IMR-90 (cell line): ENCODE measurements at regions not wholly inside any gene's neighbourhood (a gene's known extent, or its start where the extent isn't known, plus 50 kb on each side); places are given as distances from the start of the nearest gene placed in this dataset.

Experiments used
- ATAC-seq: fragments of 200-7000 bp; cut with Tn5 transposase; 2 replicates; pipeline ENCODE4 v1.9.1; 2020; ENCODE audit warnings: low read depth, mild to moderate bottlenecking, moderate library complexity
- BruUV-seq: library from RNA; stranded (reverse); fragments of 400-500 nt; replicated peaks from 2 replicates; lab custom pipeline; 2021; lab: Mats Ljungman, UMichigan
- CTCF ChIA-PET: fragments of 300-600 bp; formaldehyde crosslinking; extraction: SDS; loops from one replicate; lab custom pipeline; 2021; ENCODE audit warnings: antibody characterized with exemption; lab: Yijun Ruan, JAX
- POLR2A ChIA-PET: fragments of 300-600 bp; sonication (Branson Sonifier 250); formaldehyde crosslinking; loops from one replicate; lab custom pipeline; 2022; ENCODE audit warnings: antibody characterized with exemption; ENCODE audit not compliant: unreplicated experiment; lab: Charles Lee
- DNase-seq: peaks from one replicate; pipeline ENCODE4 v3.0.0; 2013
- H2AFZ ChIP-seq: replicated peaks from 2 replicates; pipeline ENCODE3; 2013; ENCODE audit warnings: low read length, mild to moderate bottlenecking; ENCODE audit not compliant: poor library complexity
- H2AK5ac ChIP-seq: 2 replicates; pipeline ENCODE4 v1.6.1; 2013; ENCODE audit warnings: low read depth, low read length, inconsistent platforms
- H2AK9ac ChIP-seq: replicated peaks from 2 replicates; pipeline ENCODE3; 2013; ENCODE audit warnings: mild to moderate bottlenecking, low read depth, low read length, moderate library complexity; ENCODE audit not compliant: poor library complexity
- H2BK120ac ChIP-seq: 2 replicates; pipeline ENCODE4 v1.6.1; 2013; ENCODE audit warnings: low read depth, low read length, inconsistent platforms
- H2BK15ac ChIP-seq: 3 replicates; pipeline ENCODE4 v1.6.1; 2013; ENCODE audit warnings: low read depth, low read length, inconsistent platforms
- H2BK20ac ChIP-seq: 2 replicates; pipeline ENCODE4 v1.6.1; 2013; ENCODE audit warnings: low read depth, mild to moderate bottlenecking, inconsistent platforms, low read length, moderate library complexity
- H2BK5ac ChIP-seq: 2 replicates; pipeline ENCODE4 v1.6.1; 2013; ENCODE audit warnings: mild to moderate bottlenecking, low read depth, low read length, inconsistent platforms; ENCODE audit not compliant: poor library complexity, severe bottlenecking
- H3K14ac ChIP-seq: replicated peaks from 2 replicates; pipeline ENCODE4 v1.6.1; 2013; ENCODE audit warnings: low read depth, low read length, inconsistent platforms
- H3K18ac ChIP-seq: 2 replicates; pipeline ENCODE4 v1.6.1; 2013; ENCODE audit warnings: low read depth, low read length, control low read depth
- H3K23ac ChIP-seq: 2 replicates; pipeline ENCODE4 v1.6.1; 2013; ENCODE audit warnings: low read depth, low read length, inconsistent platforms
- H3K27ac ChIP-seq: 2 replicates; pipeline ENCODE4 v1.5.1; 2013; ENCODE audit warnings: mild to moderate bottlenecking, control low read depth, low read length; ENCODE audit not compliant: insufficient read depth
- H3K27me3 ChIP-seq: 2 replicates; pipeline ENCODE4 v1.6.1; 2013; ENCODE audit warnings: low read length; ENCODE audit not compliant: control insufficient read depth, insufficient read depth
- H3K36me3 ChIP-seq: 2 replicates; pipeline ENCODE4 v1.6.1; 2013; ENCODE audit warnings: low read length, mixed read lengths; ENCODE audit not compliant: control insufficient read depth, insufficient read depth
- H3K4ac ChIP-seq: 2 replicates; pipeline ENCODE4 v1.6.1; 2013; ENCODE audit warnings: low read depth, low read length, inconsistent platforms
- H3K4me1 ChIP-seq: 2 replicates; pipeline ENCODE4 v1.6.1; 2013; ENCODE audit warnings: low read length, mixed read lengths; ENCODE audit not compliant: control insufficient read depth, insufficient read depth
- H3K4me2 ChIP-seq: 2 replicates; pipeline ENCODE4 v1.6.1; 2013; ENCODE audit warnings: low read depth, mild to moderate bottlenecking, control low read depth, low read length, moderate library complexity
- H3K4me3 ChIP-seq: 2 replicates; pipeline ENCODE4 v1.5.1; 2013; ENCODE audit warnings: low read depth, mild to moderate bottlenecking, control low read depth, low read length, moderate library complexity; ENCODE audit not compliant: insufficient read depth
- H3K56ac ChIP-seq: 2 replicates; pipeline ENCODE4 v1.6.1; 2013; ENCODE audit warnings: low read length, inconsistent platforms; ENCODE audit not compliant: insufficient read depth; ENCODE audit errors: extremely low read depth
- H3K79me1 ChIP-seq, 2 experiments: 2 replicates each; pipeline ENCODE4 v1.6.1; 2013; ENCODE audit warnings: low read length in 2 of 2, inconsistent platforms in 1 of 2, low read depth in 1 of 2
- H3K9ac ChIP-seq: 2 replicates; pipeline ENCODE4 v1.6.1; 2013; ENCODE audit warnings: low read depth, low read length, control low read depth
- H3K9me1 ChIP-seq: 2 replicates; pipeline ENCODE4 v1.6.1; 2013; ENCODE audit warnings: low read length, inconsistent platforms; ENCODE audit not compliant: insufficient read depth
- H3K9me3 ChIP-seq: 2 replicates; pipeline ENCODE4 v1.6.1; 2013; ENCODE audit warnings: low read length; ENCODE audit not compliant: control insufficient read depth, insufficient read depth
- H4K20me1 ChIP-seq: 2 replicates; pipeline ENCODE4 v1.6.1; 2013; ENCODE audit warnings: low read length, inconsistent platforms; ENCODE audit not compliant: insufficient read depth
- H4K5ac ChIP-seq: 2 replicates; pipeline ENCODE4 v1.6.1; 2013; ENCODE audit warnings: mild to moderate bottlenecking, low read depth, low read length, control low read depth
- H4K8ac ChIP-seq, 2 experiments: 2 replicates each; pipeline ENCODE4 v1.6.1; 2013; ENCODE audit warnings: low read depth in 2 of 2, low read length in 2 of 2, control low read depth in 1 of 2, inconsistent platforms in 1 of 2
- H4K91ac ChIP-seq: 2 replicates; pipeline ENCODE4 v1.6.1; 2013; ENCODE audit warnings: low read depth, low read length, inconsistent platforms; ENCODE audit not compliant: insufficient read depth
- BHLHE40 ChIP-seq: fragments of 150-350 bp; IDR thresholded peaks from 2 replicates; pipeline ENCODE4 v1.6.1; 2016; ENCODE audit warnings: mild to moderate bottlenecking, low read depth, low read length
- CEBPB ChIP-seq: IDR thresholded peaks from 2 replicates; pipeline ENCODE4 v1.6.1; 2012; ENCODE audit warnings: low read depth, low read length, improper control_type of control experiment
- CHD1 ChIP-seq: IDR thresholded peaks from 2 replicates; pipeline ENCODE4 v1.6.1; 2012; ENCODE audit warnings: low read depth, low read length, improper control_type of control experiment
- ELK1 ChIP-seq: fragments of 150-350 bp; IDR thresholded peaks from 2 replicates; pipeline ENCODE4 v1.6.1; 2016; ENCODE audit warnings: low read depth, mild to moderate bottlenecking, low read length, moderate library complexity, borderline replicate concordance
- FOS ChIP-seq: fragments of 150-350 bp; IDR thresholded peaks from 2 replicates; pipeline ENCODE4 v1.6.1; 2016; ENCODE audit warnings: low read depth, low read length
- MAFK ChIP-seq: IDR thresholded peaks from 2 replicates; pipeline ENCODE4 v1.6.1; 2012; ENCODE audit warnings: low read depth, low read length, improper control_type of control experiment
- MAZ ChIP-seq: IDR thresholded peaks from 2 replicates; pipeline ENCODE4 v1.6.1; 2012; ENCODE audit warnings: low read depth, mild to moderate bottlenecking, low read length, improper control_type of control experiment, moderate library complexity, borderline replicate concordance
- MXI1 ChIP-seq: IDR thresholded peaks from 2 replicates; pipeline ENCODE4 v1.6.1; 2012; ENCODE audit warnings: low read depth, mild to moderate bottlenecking, low read length, moderate library complexity, borderline replicate concordance
- NFE2L2 ChIP-seq: fragments of 150-350 bp; IDR thresholded peaks from 2 replicates; pipeline ENCODE4 v1.6.1; 2016; ENCODE audit warnings: low read depth, mild to moderate bottlenecking, low read length
- POLR2A ChIP-seq: IDR thresholded peaks from 2 replicates; pipeline ENCODE4 v1.6.1; 2012; ENCODE audit warnings: mild to moderate bottlenecking, low read depth, low read length
- RAD21 ChIP-seq: IDR thresholded peaks from 2 replicates; pipeline ENCODE4 v1.6.1; 2012; ENCODE audit warnings: low read length, improper control_type of control experiment
- RCOR1 ChIP-seq: IDR thresholded peaks from 2 replicates; pipeline ENCODE4 v1.6.1; 2012; ENCODE audit warnings: mild to moderate bottlenecking, low read length, improper control_type of control experiment; ENCODE audit not compliant: insufficient replicate concordance
- RFX5 ChIP-seq: IDR thresholded peaks from 2 replicates; pipeline ENCODE4 v1.8.0; 2012; ENCODE audit warnings: low read depth, mild to moderate bottlenecking, low read length, moderate library complexity
- SMC3 ChIP-seq: fragments of 150-350 bp; IDR thresholded peaks from 2 replicates; pipeline ENCODE4 v1.6.1; 2016; ENCODE audit warnings: low read depth, mild to moderate bottlenecking, antibody characterized with exemption, low read length, moderate library complexity
- WGBS, 2 experiments: methylation state at CpG; one replicate each; pipeline versions ENCODE4 v1.1.5 to v1.1.7; 2013; ENCODE audit warnings: missing lambda C conversion rate in 2 of 2; ENCODE audit not compliant: insufficient read length in 1 of 2; ENCODE audit errors: extremely low coverage in 2 of 2; 5-methylcytosine and 5-hydroxymethylcytosine counted together
- dilution Hi-C: fragments of 300-500 bp; cut with HindIII; formaldehyde crosslinking; loops from one replicate; pipeline ENCODE4 v1.14.3; 2018; ENCODE audit warnings: low sequenced_read_pairs; ENCODE audit not compliant: unreplicated experiment
- in situ Hi-C: fragments of 300-500 bp; cut with MboI; formaldehyde crosslinking; loops from 3 replicates; pipeline ENCODE4 v1.14.3; 2019; ENCODE audit warnings: low sequenced_read_pairs, inconsistent platforms, mixed read lengths
- intact Hi-C: fragments of 100-400 bp; cut with micrococcal nuclease; formaldehyde crosslinking; loops from 2 replicates; pipeline ENCODE4 v1.10.0; 2022
- TF ChIP-seq, protein P1 (sequence below): fragments of 150-350 bp; IDR thresholded peaks from 2 replicates; pipeline ENCODE4 v1.6.1; 2017; ENCODE audit warnings: mild to moderate bottlenecking, antibody characterized with exemption, low read length, low read depth
- TF ChIP-seq, protein P2 (sequence below): conservative IDR thresholded peaks from 2 replicates; pipeline ENCODE4 v1.5.1; 2012; ENCODE audit warnings: mild to moderate bottlenecking, low read depth, low read length, improper control_type of control experiment

- CTCF ChIA-PET = no interaction called here
- DNase-seq = no peak
- Histone ChIP-seq H3K4me1 (no peaks in the 10 kb centered on the region), H3K14ac (no peak overlapping the region), H4K5ac (no peak overlapping the region), H3K27me3 (no peaks in the 10 kb centered on the region), H3K9me1 (no peaks in the 10 kb centered on the region), H4K91ac (no peak overlapping the region), H2BK20ac (no peak overlapping the region), H3K4me2 (no peak overlapping the region), H2AFZ (no peak overlapping the region), H3K27ac (no peak overlapping the region), H3K36me3 (no peaks in the 10 kb centered on the region), H3K9me3 (no peaks in the 10 kb centered on the region; the same call in 1 of the 2 replicates), H3K18ac (no peak overlapping the region), H2BK15ac (no peak overlapping the region), H3K9ac (no peak overlapping the region), H2BK120ac (no peak overlapping the region), H2BK5ac (no peak overlapping the region), H3K79me1 (no peaks in the 10 kb centered on the region), H3K56ac (no peak overlapping the region), H3K4ac (no peak overlapping the region), H2AK9ac (no peak overlapping the region), H4K8ac (no peak overlapping the region), H3K4me3 (no peak overlapping the region), H3K23ac (no peak overlapping the region), H4K20me1 (no peaks in the 10 kb centered on the region), H2AK5ac (no peak overlapping the region)
- ATAC-seq = no peak
- dilution Hi-C loops = no loop called here
- POLR2A ChIA-PET = no interaction called here
- in situ Hi-C loops = no loop called here
- no CpG with 5 or more reads among the region's 1 CpG for WGBS, 2 experiments
- no TSS peak for BruUV-seq
- intact Hi-C loops = no loop called here
- TF ChIP-seq MAFK = no peak
- TF ChIP-seq RAD21 = no peak
- TF ChIP-seq NFE2L2 = no peak
- TF ChIP-seq FOS = no peak
- TF ChIP-seq MAZ = no peak
- TF ChIP-seq ELK1 = no peak
- no peak for TF ChIP-seq BHLHE40
- TF ChIP-seq MXI1 = no peak
- no peak for TF ChIP-seq POLR2A
- TF ChIP-seq, protein P1, sequence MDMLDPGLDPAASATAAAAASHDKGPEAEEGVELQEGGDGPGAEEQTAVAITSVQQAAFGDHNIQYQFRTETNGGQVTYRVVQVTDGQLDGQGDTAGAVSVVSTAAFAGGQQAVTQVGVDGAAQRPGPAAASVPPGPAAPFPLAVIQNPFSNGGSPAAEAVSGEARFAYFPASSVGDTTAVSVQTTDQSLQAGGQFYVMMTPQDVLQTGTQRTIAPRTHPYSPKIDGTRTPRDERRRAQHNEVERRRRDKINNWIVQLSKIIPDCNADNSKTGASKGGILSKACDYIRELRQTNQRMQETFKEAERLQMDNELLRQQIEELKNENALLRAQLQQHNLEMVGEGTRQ = no peak
- TF ChIP-seq CEBPB = no peak
- TF ChIP-seq SMC3 = no peak
- TF ChIP-seq RCOR1 = no peak
- TF ChIP-seq RFX5 = no peak
- no peak for TF ChIP-seq CHD1
- TF ChIP-seq, protein P2, sequence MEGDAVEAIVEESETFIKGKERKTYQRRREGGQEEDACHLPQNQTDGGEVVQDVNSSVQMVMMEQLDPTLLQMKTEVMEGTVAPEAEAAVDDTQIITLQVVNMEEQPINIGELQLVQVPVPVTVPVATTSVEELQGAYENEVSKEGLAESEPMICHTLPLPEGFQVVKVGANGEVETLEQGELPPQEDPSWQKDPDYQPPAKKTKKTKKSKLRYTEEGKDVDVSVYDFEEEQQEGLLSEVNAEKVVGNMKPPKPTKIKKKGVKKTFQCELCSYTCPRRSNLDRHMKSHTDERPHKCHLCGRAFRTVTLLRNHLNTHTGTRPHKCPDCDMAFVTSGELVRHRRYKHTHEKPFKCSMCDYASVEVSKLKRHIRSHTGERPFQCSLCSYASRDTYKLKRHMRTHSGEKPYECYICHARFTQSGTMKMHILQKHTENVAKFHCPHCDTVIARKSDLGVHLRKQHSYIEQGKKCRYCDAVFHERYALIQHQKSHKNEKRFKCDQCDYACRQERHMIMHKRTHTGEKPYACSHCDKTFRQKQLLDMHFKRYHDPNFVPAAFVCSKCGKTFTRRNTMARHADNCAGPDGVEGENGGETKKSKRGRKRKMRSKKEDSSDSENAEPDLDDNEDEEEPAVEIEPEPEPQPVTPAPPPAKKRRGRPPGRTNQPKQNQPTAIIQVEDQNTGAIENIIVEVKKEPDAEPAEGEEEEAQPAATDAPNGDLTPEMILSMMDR = no peak
These were observed 435.0 kb upstream of the STXBP6 start for GRCh38 chr14:25484906-25485305.
